ENCODE measurements at regions not wholly inside any gene's neighbourhood (a gene's known extent, or its start where the extent isn't known, plus 50 kb on each side); places are given as distances from the start of the nearest gene placed in this dataset.

GRCh38 chr15:70197318-70197944, 99.7 kb upstream of the TLE3 start:
- H3K9ac ChIP-seq (ENCODE audit: low read length): no peak overlapping the region
- H3K4me3 ChIP-seq (ENCODE audit: low read length): no peak overlapping the region
- TF ChIP-seq SMC3 (conservative IDR thresholded peaks at IDR 0.05; ENCODE audit: poor library complexity): no peak
- TF ChIP-seq EZH2 (IDR thresholded peaks at IDR 0.05; ENCODE audit: borderline replicate concordance, insufficient read depth, low read length, poor library complexity, severe bottlenecking): no peak
- TF ChIP-seq POLR2AphosphoS5 (IDR thresholded peaks at IDR 0.05): no peak
- TF ChIP-seq RAD21 (conservative IDR thresholded peaks at IDR 0.05): no peak
- TF ChIP-seq EP300 (conservative IDR thresholded peaks at IDR 0.05; ENCODE audit: poor library complexity, severe bottlenecking): no peak
- no peak for TF ChIP-seq TAF1 (IDR thresholded peaks at IDR 0.05; ENCODE audit: low read depth)
- no peak for TF ChIP-seq CTCF (IDR thresholded peaks at IDR 0.05; ENCODE audit: poor library complexity, severe bottlenecking)
- TF ChIP-seq, protein P1, sequence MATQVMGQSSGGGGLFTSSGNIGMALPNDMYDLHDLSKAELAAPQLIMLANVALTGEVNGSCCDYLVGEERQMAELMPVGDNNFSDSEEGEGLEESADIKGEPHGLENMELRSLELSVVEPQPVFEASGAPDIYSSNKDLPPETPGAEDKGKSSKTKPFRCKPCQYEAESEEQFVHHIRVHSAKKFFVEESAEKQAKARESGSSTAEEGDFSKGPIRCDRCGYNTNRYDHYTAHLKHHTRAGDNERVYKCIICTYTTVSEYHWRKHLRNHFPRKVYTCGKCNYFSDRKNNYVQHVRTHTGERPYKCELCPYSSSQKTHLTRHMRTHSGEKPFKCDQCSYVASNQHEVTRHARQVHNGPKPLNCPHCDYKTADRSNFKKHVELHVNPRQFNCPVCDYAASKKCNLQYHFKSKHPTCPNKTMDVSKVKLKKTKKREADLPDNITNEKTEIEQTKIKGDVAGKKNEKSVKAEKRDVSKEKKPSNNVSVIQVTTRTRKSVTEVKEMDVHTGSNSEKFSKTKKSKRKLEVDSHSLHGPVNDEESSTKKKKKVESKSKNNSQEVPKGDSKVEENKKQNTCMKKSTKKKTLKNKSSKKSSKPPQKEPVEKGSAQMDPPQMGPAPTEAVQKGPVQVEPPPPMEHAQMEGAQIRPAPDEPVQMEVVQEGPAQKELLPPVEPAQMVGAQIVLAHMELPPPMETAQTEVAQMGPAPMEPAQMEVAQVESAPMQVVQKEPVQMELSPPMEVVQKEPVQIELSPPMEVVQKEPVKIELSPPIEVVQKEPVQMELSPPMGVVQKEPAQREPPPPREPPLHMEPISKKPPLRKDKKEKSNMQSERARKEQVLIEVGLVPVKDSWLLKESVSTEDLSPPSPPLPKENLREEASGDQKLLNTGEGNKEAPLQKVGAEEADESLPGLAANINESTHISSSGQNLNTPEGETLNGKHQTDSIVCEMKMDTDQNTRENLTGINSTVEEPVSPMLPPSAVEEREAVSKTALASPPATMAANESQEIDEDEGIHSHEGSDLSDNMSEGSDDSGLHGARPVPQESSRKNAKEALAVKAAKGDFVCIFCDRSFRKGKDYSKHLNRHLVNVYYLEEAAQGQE (IDR thresholded peaks at IDR 0.05; ENCODE audit: borderline replicate concordance): no peak
- no peaks in the 10 kb centered on the region for H3K9me2 ChIP-seq (ENCODE audit: insufficient read depth, low read length)
- H3K27ac ChIP-seq (ENCODE audit: low read length): no peak overlapping the region
- H4K20me1 ChIP-seq (ENCODE audit: insufficient read depth): no peaks in the 10 kb centered on the region
- no peaks in the 10 kb centered on the region for H3K79me2 ChIP-seq (replicated peaks; ENCODE audit: insufficient read depth, low read length)
- no peaks in the 10 kb centered on the region for H3F3A ChIP-seq (ENCODE audit: insufficient read depth, low read length, poor library complexity, severe bottlenecking)
- H3K27me3 ChIP-seq (ENCODE audit: insufficient read depth, low read depth, low read length): no peaks in the 10 kb centered on the region
- H2AFZ ChIP-seq (ENCODE audit: low read depth, low read length): no peak overlapping the region
- no peaks in the 10 kb centered on the region for H3K9me3 ChIP-seq (ENCODE audit: low read length)
- no peaks in the 10 kb centered on the region for H3K36me3 ChIP-seq (ENCODE audit: insufficient read depth, low read length)
- H3K4me2 ChIP-seq (ENCODE audit: low read length): no peak overlapping the region

GRCh38 chr15:70196372-70197316, 98.9 kb upstream of the TLE3 start:
- Histone ChIP-seq H3K27me3 (ENCODE audit: insufficient read depth, low read depth, low read length) (no peaks in the 10 kb centered on the region), H4K20me1 (ENCODE audit: insufficient read depth) (no peaks in the 10 kb centered on the region), H3K9me2 (ENCODE audit: insufficient read depth, low read length) (no peaks in the 10 kb centered on the region), H3K9ac (ENCODE audit: low read length) (no peak overlapping the region), H3K4me2 (ENCODE audit: low read length) (no peak overlapping the region), H3K27ac (ENCODE audit: low read length) (no peak overlapping the region), H3K79me2 (replicated peaks; ENCODE audit: insufficient read depth, low read length) (no peaks in the 10 kb centered on the region), H3K4me3 (ENCODE audit: low read length) (no peak overlapping the region), H2AFZ (ENCODE audit: low read depth, low read length) (no peak overlapping the region), H3K9me3 (ENCODE audit: low read length) (no peaks in the 10 kb centered on the region), H3F3A (ENCODE audit: insufficient read depth, low read length, poor library complexity, severe bottlenecking) (no peaks in the 10 kb centered on the region), H3K36me3 (ENCODE audit: insufficient read depth, low read length) (no peaks in the 10 kb centered on the region)
- TF ChIP-seq RAD21 (conservative IDR thresholded peaks at IDR 0.05) (no peak), SMC3 (conservative IDR thresholded peaks at IDR 0.05; ENCODE audit: poor library complexity) (no peak), MXI1 (conservative IDR thresholded peaks at IDR 0.05; ENCODE audit: poor library complexity, severe bottlenecking) (no peak), CTCF (IDR thresholded peaks at IDR 0.05; ENCODE audit: poor library complexity, severe bottlenecking) (no peak), EP300 (conservative IDR thresholded peaks at IDR 0.05; ENCODE audit: poor library complexity, severe bottlenecking) (no peak), POLR2AphosphoS5 (IDR thresholded peaks at IDR 0.05) (no peak), TAF1 (IDR thresholded peaks at IDR 0.05; ENCODE audit: low read depth) (no peak), EZH2 (IDR thresholded peaks at IDR 0.05; ENCODE audit: borderline replicate concordance, insufficient read depth, low read length, poor library complexity, severe bottlenecking) (no peak)
- TF ChIP-seq, protein P1 (IDR thresholded peaks at IDR 0.05; ENCODE audit: borderline replicate concordance): no peak

Data from neural cell (in vitro differentiated cells).